ENCODE measurements at regions not wholly inside any gene's neighbourhood (a gene's known extent, or its start where the extent isn't known, plus 50 kb on each side); places are given as distances from the start of the nearest gene placed in this dataset.

GRCh38 chr2:149860276-149860921 is 272.8 kb upstream of the MMADHC start:
- TF ChIP-seq POLR2A (IDR thresholded peaks at IDR 0.05; ENCODE audit: low read depth, low read length): no peak
- TF ChIP-seq TAF1 (IDR thresholded peaks at IDR 0.05; ENCODE audit: borderline replicate concordance, low read depth, low read length): no peak
